GM12892 (cell line): ENCODE measurements at regions not wholly inside any gene's neighbourhood (a gene's known extent, or its start where the extent isn't known, plus 50 kb on each side); places are given as distances from the start of the nearest gene placed in this dataset.

ENCODE experiments used
- POLR2A ChIP-seq: IDR thresholded peaks from 2 replicates; pipeline ENCODE4 v1.6.1; 2011; ENCODE audit warnings: low read depth, low read length, control low read depth
- POLR2AphosphoS5 ChIP-seq: IDR thresholded peaks from 2 replicates; pipeline ENCODE4 v1.6.1; 2011; ENCODE audit warnings: low read depth, low read length, control low read depth

DNA sequence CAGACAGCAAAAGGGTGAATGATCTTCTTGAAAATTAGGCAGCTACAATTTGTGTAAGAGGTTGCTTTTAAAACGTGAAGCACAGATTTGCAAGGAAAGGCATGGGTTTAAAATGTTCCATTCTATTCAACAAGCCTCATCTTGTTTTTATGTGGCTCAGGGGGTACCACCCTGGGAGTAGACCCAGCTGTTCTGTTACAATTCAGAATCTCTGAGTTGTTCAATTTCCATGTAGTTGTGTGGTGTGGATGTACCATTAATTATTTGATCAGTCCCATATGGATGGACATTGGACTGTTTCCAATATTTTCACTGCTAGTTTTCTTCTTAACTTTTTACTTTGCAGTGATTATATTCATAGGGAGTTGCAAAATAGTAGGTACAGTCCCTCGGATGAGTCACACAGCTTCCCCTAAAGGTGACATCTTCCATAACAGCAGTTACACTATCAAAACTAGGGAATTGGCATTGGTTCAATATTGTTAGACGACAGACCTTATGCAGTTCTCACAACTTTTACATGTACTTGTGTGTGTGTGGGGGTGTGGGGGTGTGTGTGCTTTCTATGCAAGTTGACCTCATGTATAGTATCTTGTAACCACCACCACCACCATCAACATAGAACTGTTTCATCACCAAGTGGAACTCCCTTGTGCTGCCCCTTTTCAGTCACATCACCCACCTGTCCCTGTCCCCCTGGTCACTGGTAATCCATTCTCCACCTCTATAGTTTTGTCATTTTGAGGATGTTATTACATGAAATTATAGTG lies 59.0 kb upstream of the CAPRIN2 start:
- TF ChIP-seq POLR2A (no peak), POLR2AphosphoS5 (no peak)
